A549 (cell line): ENCODE measurements at regions not wholly inside any gene's neighbourhood (a gene's known extent, or its start where the extent isn't known, plus 50 kb on each side); places are given as distances from the start of the nearest gene placed in this dataset.

Experiments
- ATAC-seq, 2 experiments: fragments of 200-7000 bp in 1 of 2; fragments of >200 bp in 1 of 2; cut with Nextera tagmentation in 1 of 2; cut with Tn5 transposase in 1 of 2; 3 replicates each; pipeline versions ENCODE4 v1.8.0 to v1.9.1; 2018 to 2020; ENCODE audit warnings: mild to moderate bottlenecking in 1 of 2, moderate library complexity in 1 of 2
- CTCF ChIA-PET: fragments of 300-600 bp; sonication (Branson Sonifier 250); formaldehyde crosslinking; extraction: SDS; loops from one replicate; lab custom pipeline; 2021; ENCODE audit warnings: antibody characterized with exemption, inconsistent platforms; lab: Yijun Ruan, JAX
- POLR2A ChIA-PET: fragments of 350-600 bp; formaldehyde crosslinking; extraction: SDS; loops from one replicate; lab custom pipeline; 2021; ENCODE audit warnings: antibody characterized with exemption, inconsistent platforms; lab: Yijun Ruan, JAX
- DNase-seq, 2 experiments: peaks; one replicate each; pipeline versions ENCODE4 v3.0.0 to v3.0.0-alpha.2; 2011 to 2016; ENCODE audit warnings: low read depth in 1 of 2, low spot score in 1 of 2
- FAIRE-seq: peaks from 2 replicates; lab custom pipeline; 2011; peaks lifted over from hg19 to GRCh38; lab: Jason Lieb, UNC
- H3K27ac ChIP-seq, 2 experiments: fragments of >200 bp; sonication (Bioruptor Twin); formaldehyde crosslinking; 3 replicates each; pipeline ENCODE4 v1.5.1; 2016 to 2017
- H3K4me1 ChIP-seq: fragments of >200 bp; sonication (Bioruptor Twin); formaldehyde crosslinking; 3 replicates; pipeline ENCODE4 v1.6.1; 2016
- H3K4me2 ChIP-seq: fragments of >200 bp; sonication (Bioruptor Twin); formaldehyde crosslinking; 3 replicates; pipeline ENCODE4 v1.6.1; 2016
- H3K4me3 ChIP-seq: fragments of >200 bp; sonication (Bioruptor Twin); formaldehyde crosslinking; 3 replicates; pipeline ENCODE4 v1.5.1; 2016
- H3K9me3 ChIP-seq: fragments of >200 bp; sonication (Bioruptor Twin); formaldehyde crosslinking; 3 replicates; pipeline ENCODE4 v1.6.1; 2016
- BHLHE40 ChIP-seq: IDR thresholded peaks from 2 replicates; pipeline ENCODE4 v1.6.1; 2012; ENCODE audit warnings: low read depth, low read length, inconsistent platforms
- CEBPB ChIP-seq, 2 experiments: fragments of >200 bp in 1 of 2; sonication (Bioruptor Twin) in 1 of 2; formaldehyde crosslinking in 1 of 2; IDR thresholded peaks; 2 replicates each; pipeline ENCODE4 v1.6.1; 2012 to 2016
- CTCF ChIP-seq: fragments of >200 bp; sonication (Bioruptor Twin); formaldehyde crosslinking; IDR thresholded peaks from 3 replicates; pipeline ENCODE4 v1.5.1; 2016
- EHF ChIP-seq: fragments of 250-450 bp; sonication (Bioruptor Pico); IDR thresholded peaks from 2 replicates; pipeline ENCODE4 v1.5.0; 2020; ENCODE audit warnings: mild to moderate bottlenecking
- ELK1 ChIP-seq: fragments of 150-350 bp; IDR thresholded peaks from 2 replicates; pipeline ENCODE4 v1.6.1; 2014; ENCODE audit warnings: low read depth, mild to moderate bottlenecking, low read length
- FOSL2 ChIP-seq, 2 experiments: fragments of 450-650 bp in 1 of 2; fragments of >200 bp in 1 of 2; sonication (Bioruptor Twin) in 1 of 2; formaldehyde crosslinking; IDR thresholded peaks; 2 replicates each; pipeline versions ENCODE4 v1.5.0 to v1.6.1; 2016 to 2020; ENCODE audit warnings: mild to moderate bottlenecking in 1 of 2, moderate library complexity in 1 of 2
- FOXS1 ChIP-seq: fragments of 250-450 bp; sonication (Bioruptor Pico); IDR thresholded peaks from 2 replicates; pipeline ENCODE4 v1.5.0; 2020; ENCODE audit warnings: mild to moderate bottlenecking, moderate library complexity
- HES2 ChIP-seq: fragments of >200 bp; sonication (Bioruptor Twin); formaldehyde crosslinking; IDR thresholded peaks from 2 replicates; pipeline ENCODE4 v1.6.1; 2016
- HEYL ChIP-seq: fragments of 250-450 bp; sonication (Bioruptor Pico); IDR thresholded peaks from 2 replicates; pipeline ENCODE4 v1.8.0; 2021; ENCODE audit warnings: mild to moderate bottlenecking, moderate library complexity
- HMGXB4 ChIP-seq: fragments of 250-450 bp; sonication (Bioruptor Pico); IDR thresholded peaks from 2 replicates; pipeline ENCODE4 v1.5.0; 2021; ENCODE audit warnings: mild to moderate bottlenecking, moderate library complexity, borderline replicate concordance
- HOXA7 ChIP-seq: fragments of 250-450 bp; sonication (Bioruptor Pico); IDR thresholded peaks from 2 replicates; pipeline ENCODE4 v1.5.0; 2020; ENCODE audit warnings: mild to moderate bottlenecking, moderate library complexity
- JUN ChIP-seq, 2 experiments: fragments of >200 bp; sonication (Bioruptor Twin); formaldehyde crosslinking; IDR thresholded peaks; 2 replicates in 1 of 2; 3 replicates in 1 of 2; pipeline ENCODE4 v1.6.1; 2016 to 2017
- JUNB ChIP-seq: fragments of >200 bp; sonication (Bioruptor Twin); formaldehyde crosslinking; IDR thresholded peaks from 2 replicates; pipeline ENCODE4 v1.6.1; 2016
- NPAS2 ChIP-seq: fragments of 250-450 bp; sonication (Bioruptor Pico); IDR thresholded peaks from 2 replicates; pipeline ENCODE4 v1.8.0; 2022; ENCODE audit warnings: mild to moderate bottlenecking, moderate library complexity, borderline replicate concordance
- PBX3 ChIP-seq: IDR thresholded peaks from 2 replicates; pipeline ENCODE4 v1.6.1; 2012
- PHF8 ChIP-seq: fragments of 200-600 bp; sonication (generic); IDR thresholded peaks from 2 replicates; pipeline ENCODE4 v1.6.1; 2016; ENCODE audit warnings: low read depth, mild to moderate bottlenecking, antibody characterized with exemption, moderate library complexity, borderline replicate concordance
- POLR2A ChIP-seq: IDR thresholded peaks from 2 replicates; pipeline ENCODE4 v1.6.1; 2012; ENCODE audit warnings: mild to moderate bottlenecking, low read length
- POLR2AphosphoS2 ChIP-seq: conservative IDR thresholded peaks from 2 replicates; pipeline ENCODE4 v1.6.1; 2012; ENCODE audit warnings: low read length, improper control_type of control experiment, inconsistent platforms
- RARB ChIP-seq: fragments of 250-450 bp; sonication (Bioruptor Pico); IDR thresholded peaks from 2 replicates; pipeline ENCODE4 v1.8.0; 2021; ENCODE audit warnings: mild to moderate bottlenecking, moderate library complexity
- RCOR1 ChIP-seq: fragments of 150-350 bp; IDR thresholded peaks from 2 replicates; pipeline ENCODE4 v1.6.1; 2014; ENCODE audit warnings: antibody characterized with exemption, low read length, low read depth
- REST ChIP-seq: fragments of 200-600 bp; sonication (generic); IDR thresholded peaks from 2 replicates; pipeline ENCODE4 v1.6.1; 2016; ENCODE audit warnings: antibody characterized with exemption, mild to moderate bottlenecking, moderate library complexity
- SMC3 ChIP-seq: fragments of >200 bp; sonication (Bioruptor Twin); formaldehyde crosslinking; IDR thresholded peaks from 3 replicates; pipeline ENCODE4 v1.6.1; 2018; ENCODE audit warnings: inconsistent platforms
- TFCP2L1 ChIP-seq: fragments of 250-450 bp; sonication (Bioruptor Pico); IDR thresholded peaks from 2 replicates; pipeline ENCODE4 v1.5.0; 2021; ENCODE audit warnings: mild to moderate bottlenecking
- TP53 ChIP-seq: fragments of 250-450 bp; sonication (Bioruptor Pico); IDR thresholded peaks from 2 replicates; pipeline ENCODE4 v1.5.0; 2021; ENCODE audit warnings: mild to moderate bottlenecking, moderate library complexity
- ZC3H11A ChIP-seq: fragments of 450-650 bp; IDR thresholded peaks from 2 replicates; pipeline ENCODE4 v1.6.1; 2014; ENCODE audit warnings: antibody characterized with exemption, mild to moderate bottlenecking
- ZFP36 ChIP-seq: fragments of 450-650 bp; IDR thresholded peaks from 2 replicates; pipeline ENCODE4 v1.6.1; 2014; ENCODE audit warnings: borderline replicate concordance; ENCODE audit not compliant: partially characterized antibody
- ZNF302 ChIP-seq: fragments of 250-450 bp; sonication (Bioruptor Pico); IDR thresholded peaks from 2 replicates; pipeline ENCODE4 v1.9.0; 2021; ENCODE audit warnings: inconsistent platforms, mild to moderate bottlenecking, moderate library complexity
- WGBS: methylation state at CpG from one replicate; pipeline ENCODE4 v1.1.6; 2017; ENCODE audit errors: missing lambda C conversion rate; 5-methylcytosine and 5-hydroxymethylcytosine counted together

- Histone ChIP-seq H3K4me3 (no peak overlapping the region), H3K4me1 (no peaks in the 10 kb centered on the region), H3K4me2 (no peak overlapping the region), H3K27ac (no peak overlapping the region), H3K9me3 (no peaks in the 10 kb centered on the region)
- ATAC-seq (no peak), DNase-seq (no peak), FAIRE-seq (no peak)
- CTCF ChIA-PET, result interaction anchor here (0.6 kb wide), 1 partner anchor 578 kb away, joined by 3 read pairs; no protein-coding TSS in a partner anchor
- 22% methylated on average over 5 of the region's 5 CpGs for WGBS
- POLR2A ChIA-PET, result no interaction called here
- TF ChIP-seq PHF8 (no peak), FOXS1 (CRISPR knock-in tag) (no peak), SMC3 (no peak), POLR2AphosphoS2 (no peak), EHF (CRISPR knock-in tag) (no peak), HOXA7 (no peak), RCOR1 (no peak), ZFP36 (no peak), POLR2A (no peak), BHLHE40 (no peak), JUN (IDR thresholded peaks at IDR 0.05) (no peak), ELK1 (no peak), TFCP2L1 (CRISPR knock-in tag) (no peak), REST (no peak), NPAS2 (CRISPR knock-in tag) (no peak), PBX3 (no peak)
Measured at GRCh38 chr11:26849036-26849435, 127.2 kb upstream of the SLC5A12 start.

GRCh38 chr11:26851291-26851690 is 129.4 kb upstream of the SLC5A12 start:
- ATAC-seq (no peak), FAIRE-seq (no peak)
- POLR2A ChIA-PET, result no interaction called here

GRCh38 chr11:26851696-26852095 is 129.8 kb upstream of the SLC5A12 start:
- ChIA-PET POLR2A (no interaction called here), CTCF (interaction anchor here (0.8 kb wide), 1 partner anchor 9 kb away, joined by 4 read pairs; no protein-coding TSS in a partner anchor)
- FAIRE-seq (no peak), ATAC-seq (no peak), DNase-seq (no peak)
- H3K4me2 ChIP-seq, result no peak overlapping the region
- WGBS, result 76% methylated on average over 4 of the region's 4 CpGs
- H3K4me3 ChIP-seq, result no peak overlapping the region
- no peak overlapping the region for H3K27ac ChIP-seq
- no peaks in the 10 kb centered on the region for H3K4me1 ChIP-seq
- no peaks in the 10 kb centered on the region for H3K9me3 ChIP-seq
- TF ChIP-seq HMGXB4 (no peak), ZFP36 (no peak), RARB (CRISPR knock-in tag) (no peak), HEYL (no peak), TP53 (CRISPR knock-in tag) (no peak), FOSL2 (IDR thresholded peaks at IDR 0.05) (no peak), FOSL2 (CRISPR knock-in tag; IDR thresholded peaks at IDR 0.05) (no peak), ZNF302 (CRISPR knock-in tag) (no peak), POLR2A (no peak), JUNB (no peak), CTCF (no peak), HES2 (no peak), PHF8 (no peak)

More at GRCh38 chr11:26851291-26851690, 129.4 kb upstream of the SLC5A12 start:
- CTCF ChIA-PET, result interaction anchor here (0.8 kb wide), 1 partner anchor 9 kb away, joined by 4 read pairs; no protein-coding TSS in a partner anchor
- 32% methylated on average over 3 of the region's 3 CpGs for WGBS
- H3K4me3 ChIP-seq, result no peak overlapping the region
- no peak for DNase-seq
- H3K27ac ChIP-seq, result no peak overlapping the region
- no peaks in the 10 kb centered on the region for H3K4me1 ChIP-seq
- no peaks in the 10 kb centered on the region for H3K9me3 ChIP-seq
- H3K4me2 ChIP-seq, result no peak overlapping the region
- TF ChIP-seq ZC3H11A (no peak), TP53 (CRISPR knock-in tag) (no peak), CEBPB (IDR thresholded peaks at IDR 0.05) (no peak)
